ENCODE measurements at regions not wholly inside any gene's neighbourhood (a gene's known extent, or its start where the extent isn't known, plus 50 kb on each side); places are given as distances from the start of the nearest gene placed in this dataset.

GRCh38 chr10:124257781-124258180 is 160.9 kb downstream of the OAT start:
- H3K36me3 Mint-ChIP-seq, result peaks cover 4% of the 10 kb centered on the region

GRCh38 chr10:124256151-124256550 is 162.6 kb downstream of the OAT start:
- POLR2A ChIA-PET, result no interaction called here
- Mint-ChIP-seq H3K36me3 (peaks cover 4% of the 10 kb centered on the region), H3K9me3 (peaks cover 17% of the 10 kb centered on the region), H3K4me1 (no peaks in the 10 kb centered on the region), H3K27me3 (ENCODE audit: low read depth) (peaks cover 5% of the 10 kb centered on the region; the same call in 1 of the 2 replicates), H3K27ac (no peak overlapping the region), H3K4me3 (no peak overlapping the region)
- CTCF ChIA-PET, result interaction anchor here (1.0 kb wide), 1 partner anchor 133 kb away, joined by 3 read pairs; no protein-coding TSS in a partner anchor
- ATAC-seq, result no peak
- DNase-seq (ENCODE audit: low spot score), result no peak
- TF ChIP-seq GABPB1 (CRISPR knock-in tag; IDR thresholded peaks at IDR 0.05), result no peak
- TF ChIP-seq ETV6 (CRISPR knock-in tag; IDR thresholded peaks at IDR 0.05), result no peak
- no peak for TF ChIP-seq JUN (CRISPR knock-in tag; IDR thresholded peaks at IDR 0.05)
- TF ChIP-seq SP1 (CRISPR knock-in tag; conservative IDR thresholded peaks at IDR 0.05), result no peak
- TF ChIP-seq ZNF263 (CRISPR knock-in tag; IDR thresholded peaks at IDR 0.05; ENCODE audit: low read depth), result no peak
- no peak for TF ChIP-seq NR3C1 (CRISPR knock-in tag; conservative IDR thresholded peaks at IDR 0.05; ENCODE audit: low read depth)
- TF ChIP-seq FOXP1 (CRISPR knock-in tag; IDR thresholded peaks at IDR 0.05; ENCODE audit: borderline replicate concordance), result no peak
- no peak for TF ChIP-seq NR1H2 (CRISPR knock-in tag; IDR thresholded peaks at IDR 0.05)
- no peak for TF ChIP-seq MLX (CRISPR knock-in tag; IDR thresholded peaks at IDR 0.05)
- TF ChIP-seq IRF2 (CRISPR knock-in tag; IDR thresholded peaks at IDR 0.05; ENCODE audit: borderline replicate concordance, low read depth), result no peak
- no peak for TF ChIP-seq JAZF1 (CRISPR knock-in tag; IDR thresholded peaks at IDR 0.05)
- no peak for TF ChIP-seq IRF1 (CRISPR knock-in tag; IDR thresholded peaks at IDR 0.05)

More at GRCh38 chr10:124257781-124258180, 160.9 kb downstream of the OAT start:
- peaks cover 17% of the 10 kb centered on the region for H3K9me3 Mint-ChIP-seq
- no peak for ATAC-seq
- no peak overlapping the region for H3K4me3 Mint-ChIP-seq
- H3K27me3 Mint-ChIP-seq (ENCODE audit: low read depth), result peaks cover 5% of the 10 kb centered on the region; the same call in 1 of the 2 replicates
- POLR2A ChIA-PET, result no interaction called here
- DNase-seq (ENCODE audit: low spot score), result no peak
- TF ChIP-seq PREB (CRISPR knock-in tag; IDR thresholded peaks at IDR 0.05; ENCODE audit: borderline replicate concordance) (no peak), MLX (CRISPR knock-in tag; IDR thresholded peaks at IDR 0.05) (no peak), MYBL2 (CRISPR knock-in tag; IDR thresholded peaks at IDR 0.05) (no peak), HMGA2 (CRISPR knock-in tag; IDR thresholded peaks at IDR 0.05) (no peak), CTCF (IDR thresholded peaks at IDR 0.05) (no peak), TEAD1 (CRISPR knock-in tag; IDR thresholded peaks at IDR 0.05) (no peak), TCF7 (CRISPR knock-in tag; IDR thresholded peaks at IDR 0.05; ENCODE audit: low read depth) (no peak), USF1 (CRISPR knock-in tag; IDR thresholded peaks at IDR 0.05) (no peak), ELF4 (CRISPR knock-in tag; IDR thresholded peaks at IDR 0.05; ENCODE audit: low read depth) (no peak)
- TF ChIP-seq, protein P1, sequence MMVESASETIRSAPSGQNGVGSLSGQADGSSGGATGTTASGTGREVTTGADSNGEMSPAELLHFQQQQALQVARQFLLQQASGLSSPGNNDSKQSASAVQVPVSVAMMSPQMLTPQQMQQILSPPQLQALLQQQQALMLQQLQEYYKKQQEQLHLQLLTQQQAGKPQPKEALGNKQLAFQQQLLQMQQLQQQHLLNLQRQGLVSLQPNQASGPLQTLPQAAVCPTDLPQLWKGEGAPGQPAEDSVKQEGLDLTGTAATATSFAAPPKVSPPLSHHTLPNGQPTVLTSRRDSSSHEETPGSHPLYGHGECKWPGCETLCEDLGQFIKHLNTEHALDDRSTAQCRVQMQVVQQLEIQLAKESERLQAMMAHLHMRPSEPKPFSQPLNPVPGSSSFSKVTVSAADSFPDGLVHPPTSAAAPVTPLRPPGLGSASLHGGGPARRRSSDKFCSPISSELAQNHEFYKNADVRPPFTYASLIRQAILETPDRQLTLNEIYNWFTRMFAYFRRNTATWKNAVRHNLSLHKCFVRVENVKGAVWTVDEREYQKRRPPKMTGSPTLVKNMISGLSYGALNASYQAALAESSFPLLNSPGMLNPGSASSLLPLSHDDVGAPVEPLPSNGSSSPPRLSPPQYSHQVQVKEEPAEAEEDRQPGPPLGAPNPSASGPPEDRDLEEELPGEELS (CRISPR knock-in tag; IDR thresholded peaks at IDR 0.05), result no peak
- TF ChIP-seq, protein P2, sequence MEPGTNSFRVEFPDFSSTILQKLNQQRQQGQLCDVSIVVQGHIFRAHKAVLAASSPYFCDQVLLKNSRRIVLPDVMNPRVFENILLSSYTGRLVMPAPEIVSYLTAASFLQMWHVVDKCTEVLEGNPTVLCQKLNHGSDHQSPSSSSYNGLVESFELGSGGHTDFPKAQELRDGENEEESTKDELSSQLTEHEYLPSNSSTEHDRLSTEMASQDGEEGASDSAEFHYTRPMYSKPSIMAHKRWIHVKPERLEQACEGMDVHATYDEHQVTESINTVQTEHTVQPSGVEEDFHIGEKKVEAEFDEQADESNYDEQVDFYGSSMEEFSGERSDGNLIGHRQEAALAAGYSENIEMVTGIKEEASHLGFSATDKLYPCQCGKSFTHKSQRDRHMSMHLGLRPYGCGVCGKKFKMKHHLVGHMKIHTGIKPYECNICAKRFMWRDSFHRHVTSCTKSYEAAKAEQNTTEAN (CRISPR knock-in tag; IDR thresholded peaks at IDR 0.05), result no peak
- H3K27ac Mint-ChIP-seq, result no peak overlapping the region
- no peaks in the 10 kb centered on the region for H3K4me1 Mint-ChIP-seq
- CTCF ChIA-PET, result interaction anchor here (0.8 to 2.5 kb wide), 3 partner anchors 131 to 263 kb away, joined by 3 to 18 read pairs (median 15); no protein-coding TSS in a partner anchor

Measured in WTC11 (cell line).